A673 (cell line): ENCODE measurements at regions not wholly inside any gene's neighbourhood (a gene's known extent, or its start where the extent isn't known, plus 50 kb on each side); places are given as distances from the start of the nearest gene placed in this dataset.

ENCODE experiments used
- BruUV-seq: library from RNA; stranded (reverse); fragments of 400-500 nt; replicated peaks from 2 replicates; lab custom pipeline; 2021; lab: Mats Ljungman, UMichigan
- CTCF ChIA-PET: fragments of 300-600 bp; sonication (Branson Sonifier 250); formaldehyde crosslinking; loops from one replicate; lab custom pipeline; 2022; ENCODE audit warnings: antibody characterized with exemption; lab: Charles Lee
- POLR2A ChIA-PET: fragments of 300-600 bp; sonication (Branson Sonifier 250); formaldehyde crosslinking; loops from one replicate; lab custom pipeline; 2022; ENCODE audit warnings: antibody characterized with exemption; ENCODE audit not compliant: low non-redundant PET; lab: Charles Lee
- DNase-seq: peaks from one replicate; pipeline ENCODE4 v3.0.0-alpha.2; 2015; ENCODE audit warnings: low spot score
- H3K27ac ChIP-seq: fragments of 200-600 bp; sonication (generic); 2 replicates; pipeline ENCODE4 v1.5.1; 2016; ENCODE audit warnings: mixed run types, low read depth, mild to moderate bottlenecking, mixed read lengths, antibody characterized with exemption, low read length; ENCODE audit not compliant: poor library complexity, severe bottlenecking
- H3K27me3 ChIP-seq: fragments of 200-600 bp; sonication (generic); replicated peaks from 2 replicates; pipeline ENCODE4 v1.6.1; 2017; ENCODE audit warnings: mixed run types, low read depth, mild to moderate bottlenecking, mixed read lengths, antibody characterized with exemption, low read length; ENCODE audit not compliant: insufficient read depth, poor library complexity
- H3K36me3 ChIP-seq: fragments of 200-600 bp; sonication (generic); 2 replicates; pipeline ENCODE4 v1.6.1; 2016; ENCODE audit warnings: mixed run types, mild to moderate bottlenecking, mixed read lengths, antibody characterized with exemption, low read length; ENCODE audit not compliant: insufficient read depth, poor library complexity, severe bottlenecking
- H3K4me1 ChIP-seq: fragments of 200-600 bp; sonication (generic); 2 replicates; pipeline ENCODE4 v1.6.1; 2017; ENCODE audit warnings: mixed run types, mild to moderate bottlenecking, mixed read lengths, antibody characterized with exemption, low read length; ENCODE audit not compliant: insufficient read depth, poor library complexity, severe bottlenecking
- H3K4me3 ChIP-seq: fragments of 200-600 bp; sonication (generic); 2 replicates; pipeline ENCODE4 v1.5.1; 2016; ENCODE audit warnings: low read depth, mixed run types, mild to moderate bottlenecking, mixed read lengths, low read length; ENCODE audit not compliant: poor library complexity, severe bottlenecking
- H3K9me3 ChIP-seq: fragments of 200-600 bp; sonication (generic); 2 replicates; pipeline ENCODE4 v1.6.1; 2016; ENCODE audit warnings: mixed run types, low read depth, mild to moderate bottlenecking, mixed read lengths, antibody characterized with exemption, low read length; ENCODE audit not compliant: poor library complexity, severe bottlenecking
- CTCF ChIP-seq: fragments of 300-800, 200-600 bp; sonication (generic); conservative IDR thresholded peaks from 2 replicates; pipeline ENCODE4 v1.5.1; 2017; ENCODE audit warnings: low read depth, mild to moderate bottlenecking, antibody characterized with exemption, low read length, moderate library complexity, mixed read lengths
- EZH2 ChIP-seq: fragments of 200-600 bp; sonication (generic); IDR thresholded peaks from 2 replicates; pipeline ENCODE4 v1.6.1; 2017; ENCODE audit warnings: borderline replicate concordance, low read depth, mild to moderate bottlenecking, mixed read lengths, antibody characterized with exemption, low read length; ENCODE audit not compliant: poor library complexity, severe bottlenecking
- intact Hi-C: fragments of 100-400 bp; cut with micrococcal nuclease; formaldehyde crosslinking; loops from one replicate; pipeline ENCODE4 v1.10.0; 2022; ENCODE audit not compliant: unreplicated experiment

- TF ChIP-seq EZH2 (no peak), CTCF (no peak)
- ChIA-PET CTCF (no interaction called here), POLR2A (no interaction called here)
- no peaks in the 10 kb centered on the region for H3K36me3 ChIP-seq
- no TSS peak for BruUV-seq
- intact Hi-C loops = no loop called here
- no peaks in the 10 kb centered on the region for H3K27me3 ChIP-seq
- H3K9me3 ChIP-seq = peaks cover 7% of the 10 kb centered on the region
- no peaks in the 10 kb centered on the region for H3K4me1 ChIP-seq
- DNase-seq = no peak
- H3K27ac ChIP-seq = no peak overlapping the region
- no peak overlapping the region for H3K4me3 ChIP-seq
Measured at GRCh38 chr4:22987870-22988269, 295.1 kb downstream of the GBA3 start.

GRCh38 chr4:22986881-22987280, 294.1 kb downstream of the GBA3 start:
- no TSS peak for BruUV-seq
- ChIA-PET CTCF (no interaction called here), POLR2A (no interaction called here)
- intact Hi-C loops = no loop called here
- no peak overlapping the region for H3K27ac ChIP-seq
- no peak overlapping the region for H3K4me3 ChIP-seq
- H3K4me1 ChIP-seq = no peaks in the 10 kb centered on the region
- no peaks in the 10 kb centered on the region for H3K27me3 ChIP-seq
- TF ChIP-seq CTCF (no peak), EZH2 (no peak)
- no peaks in the 10 kb centered on the region for H3K36me3 ChIP-seq
- H3K9me3 ChIP-seq = peaks cover 7% of the 10 kb centered on the region
- DNase-seq = no peak

- TF ChIP-seq EZH2 (no peak), CTCF (no peak)
- DNase-seq = no peak
- no peaks in the 10 kb centered on the region for H3K36me3 ChIP-seq
- no peak overlapping the region for H3K27ac ChIP-seq
- H3K4me3 ChIP-seq = no peak overlapping the region
- BruUV-seq = no TSS peak
- ChIA-PET CTCF (no interaction called here), POLR2A (no interaction called here)
- intact Hi-C loops = no loop called here
- H3K27me3 ChIP-seq = no peaks in the 10 kb centered on the region
- H3K4me1 ChIP-seq = no peaks in the 10 kb centered on the region
- peaks cover 8% of the 10 kb centered on the region for H3K9me3 ChIP-seq
Measured at GRCh38 chr4:22986262-22986661, 293.5 kb downstream of the GBA3 start.
